ENCODE measurements at regions not wholly inside any gene's neighbourhood (a gene's known extent, or its start where the extent isn't known, plus 50 kb on each side); places are given as distances from the start of the nearest gene placed in this dataset.
"Not testable (repeated sequence)": the region's sequence is repeated elsewhere in the genome, so short reads cannot be mapped to it uniquely, and the experiment has no call there.

GRCh38 chr1:93773049-93773838, 91.6 kb upstream of the BCAR3 start:
- no peak for DNase-seq

GRCh38 chr1:93771843-93772242, 90.2 kb upstream of the BCAR3 start:
- DNase-seq = no peak

- DNase-seq = no peak
These were observed 89.0 kb upstream of the BCAR3 start for GRCh38 chr1:93770640-93771039.

- DNase-seq = no peak
These were observed 88.1 kb upstream of the BCAR3 start for GRCh38 chr1:93769777-93770176.

DNA sequence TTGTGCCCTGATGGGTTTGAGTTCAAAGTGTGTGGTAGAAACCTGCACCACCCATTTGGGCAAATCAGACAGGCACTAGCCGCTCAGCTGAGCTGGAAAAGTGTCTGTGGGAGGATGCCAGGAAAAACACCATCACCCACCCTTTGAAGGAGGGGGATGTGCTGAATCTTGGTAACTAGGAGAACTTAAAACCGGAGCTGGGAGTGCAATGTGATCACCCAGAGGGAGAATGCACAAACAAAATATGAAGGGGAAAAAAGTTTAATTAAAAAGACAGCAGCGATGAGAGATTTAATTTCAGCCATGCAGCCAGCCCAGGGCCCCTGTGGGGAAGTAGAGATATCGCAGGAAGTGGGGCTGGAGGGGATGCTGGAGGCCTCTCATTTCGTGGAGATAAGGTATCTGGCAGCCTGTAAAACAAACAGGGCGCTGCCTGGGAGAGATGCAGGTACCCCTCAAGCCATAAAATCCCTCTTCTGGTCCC, 86.8 kb upstream of the BCAR3 start:
- DNase-seq = no peak

- DNase-seq = no peak
These were observed 84.8 kb upstream of the BCAR3 start for GRCh38 chr1:93766451-93766850.

- DNase-seq = no peak
These were observed 83.5 kb upstream of the BCAR3 start for GRCh38 chr1:93765099-93765498.

DNA sequence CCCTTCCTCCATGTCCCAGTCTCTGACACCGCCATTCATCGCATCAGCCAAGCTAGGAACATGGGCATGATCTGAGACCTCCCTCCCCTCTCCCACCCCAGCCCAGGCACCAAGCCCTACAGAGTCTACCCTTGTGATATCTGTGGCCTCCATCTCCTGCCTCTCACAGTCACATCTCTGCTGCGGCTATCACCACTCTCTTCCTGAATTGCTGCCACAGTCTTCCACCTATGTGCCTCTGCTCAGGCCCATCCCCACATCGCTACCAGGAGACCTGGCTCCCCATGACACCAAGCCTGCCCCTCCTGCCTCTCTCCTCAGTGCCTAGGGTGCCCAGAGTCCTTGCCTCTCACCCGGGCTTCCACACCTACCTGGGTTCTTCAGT, 82.7 kb upstream of the BCAR3 start:
- DNase-seq = no peak

DNA sequence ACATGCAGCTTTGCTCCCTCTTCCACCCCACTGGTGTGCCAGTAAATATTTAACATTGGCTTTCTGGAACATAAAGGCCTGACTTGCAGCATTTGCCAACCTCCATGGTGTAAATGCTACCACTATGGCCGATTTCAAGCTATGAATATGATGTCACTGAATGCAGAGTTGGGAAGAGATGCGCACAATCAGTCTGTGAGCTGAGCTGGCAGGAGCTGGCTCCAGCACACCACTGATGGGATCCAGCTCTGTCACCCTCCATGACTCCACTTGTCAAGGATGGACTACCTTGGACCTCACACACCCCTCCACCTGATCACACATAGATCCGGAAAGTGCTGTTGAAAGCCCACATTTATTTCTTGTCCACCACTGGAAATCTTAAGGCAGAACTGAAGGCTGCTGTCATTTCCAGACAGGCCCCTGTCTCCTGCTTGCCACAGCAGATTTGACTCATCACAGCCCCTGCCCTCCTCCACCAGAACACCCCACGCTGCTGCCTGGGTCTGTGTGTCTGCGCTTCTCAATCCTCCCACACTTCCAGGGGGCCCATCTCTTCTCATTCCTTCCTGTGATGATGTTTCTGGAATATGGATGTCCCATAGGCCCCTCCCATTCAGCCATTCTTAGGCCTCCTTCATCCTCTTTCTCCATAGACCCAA, 82.2 kb upstream of the BCAR3 start:
- DNase-seq = no peak

- peak; percentile 69 to 76 for DNase-seq
These were observed 77.3 kb upstream of the BCAR3 start for GRCh38 chr1:93758842-93759515.

DNA sequence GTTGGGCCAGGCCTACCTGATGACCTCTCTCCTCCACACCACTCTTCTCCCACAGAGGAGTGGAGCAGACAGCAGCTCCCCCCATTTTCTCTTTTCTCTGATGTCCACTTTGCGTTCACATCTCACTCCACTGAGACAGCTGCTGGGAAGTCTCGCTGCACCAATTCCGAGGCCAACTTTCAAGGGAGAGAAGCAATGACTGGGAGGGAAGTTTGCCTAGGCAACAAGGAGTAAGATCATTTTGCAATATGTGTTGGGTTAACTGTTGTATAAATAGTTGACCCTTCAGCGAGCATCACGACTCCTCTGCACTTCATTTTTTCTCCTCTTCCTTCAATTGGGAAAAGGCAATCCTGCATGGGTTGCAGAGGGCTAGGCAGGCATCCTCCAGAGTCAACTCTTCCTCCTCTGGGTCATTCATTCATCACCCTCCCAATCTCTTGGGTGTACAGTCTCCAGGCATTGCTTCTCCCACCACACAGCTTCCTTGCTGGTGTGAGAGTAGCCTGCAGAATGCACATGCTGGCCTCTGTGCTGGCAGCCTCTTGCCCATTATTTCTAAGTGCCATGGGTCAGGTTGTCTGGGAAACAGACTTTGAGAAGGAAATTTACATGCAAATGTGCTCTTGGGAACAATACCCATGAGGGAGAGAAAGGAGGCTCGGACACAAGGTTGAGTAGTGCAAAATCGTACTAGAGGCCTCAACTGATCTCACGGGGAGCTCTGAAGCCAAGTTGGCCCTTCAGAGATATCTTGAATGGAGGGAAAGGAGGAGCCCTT, 75.8 kb upstream of the BCAR3 start:
- peak in 1 of 2 donors; percentile 48 for DNase-seq

DNA sequence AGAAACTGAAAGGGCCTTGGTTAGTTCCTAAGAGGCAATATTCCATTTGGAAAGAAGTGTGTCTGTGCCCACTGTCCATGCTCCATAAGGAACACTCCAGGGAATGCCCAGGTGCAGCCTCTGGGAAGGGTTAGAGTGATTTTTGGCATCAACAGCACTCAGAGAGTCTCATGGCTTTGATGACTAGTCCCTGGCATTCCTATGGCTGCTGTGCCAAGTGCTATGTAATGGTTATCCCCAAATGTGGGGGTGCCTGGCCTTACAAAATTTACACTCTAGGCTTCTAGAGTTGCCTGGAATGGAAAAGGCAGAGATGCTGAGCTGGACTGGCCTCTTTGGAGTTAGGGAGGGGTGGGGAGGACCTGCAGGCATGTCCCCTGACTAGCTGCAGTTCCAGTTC, 75.0 kb upstream of the BCAR3 start:
- no peak for DNase-seq

GRCh38 chr1:93755251-93755715, 73.6 kb upstream of the BCAR3 start:
- not testable (repeated sequence) for DNase-seq

GRCh38 chr1:93753791-93754763, 72.4 kb upstream of the BCAR3 start:
- DNase-seq = peak in 1 of 2 donors; percentile 54

GRCh38 chr1:93751377-93752250, 70.0 kb upstream of the BCAR3 start:
- DNase-seq = no peak

GRCh38 chr1:93750955-93751354, 69.3 kb upstream of the BCAR3 start:
- no peak for DNase-seq

GRCh38 chr1:93749894-93750301, 68.3 kb upstream of the BCAR3 start:
- peak in 1 of 2 donors; percentile 55 for DNase-seq

- no peak for DNase-seq
These were observed 67.8 kb upstream of the BCAR3 start for GRCh38 chr1:93749487-93749886.

- DNase-seq = no peak
These were observed 64.6 kb upstream of the BCAR3 start for GRCh38 chr1:93746021-93746812.
